Omental fat pad (tissue), 3 donors: ENCODE measurements at regions not wholly inside any gene's neighbourhood (a gene's known extent, or its start where the extent isn't known, plus 50 kb on each side); places are given as distances from the start of the nearest gene placed in this dataset.
"Not testable (repeated sequence)": the region's sequence is repeated elsewhere in the genome, so short reads cannot be mapped to it uniquely, and the experiment has no call there.

ENCODE experiments used
- ATAC-seq: fragments of 150-250 bp; one replicate; pipeline ENCODE4 v1.9.1; 2016; ENCODE audit warnings: mild to moderate bottlenecking, moderate library complexity; ENCODE audit not compliant: low FRiP score
- DNase-seq: peaks from one replicate; pipeline ENCODE4 v3.0.0-alpha.2; 2019; ENCODE audit warnings: low spot score
- CTCF ChIP-seq, 3 donors: fragments of 450-650 bp; IDR thresholded peaks; one replicate each; pipeline ENCODE4 v1.5.1; 2016 to 2017; ENCODE audit warnings: antibody characterized with exemption in 3 of 3, mild to moderate bottlenecking in 3 of 3, moderate library complexity in 2 of 3

- no peak for DNase-seq
- ATAC-seq, result no peak
- TF ChIP-seq CTCF (IDR thresholded peaks at IDR 0.05), result no peak
These were observed 1071.6 kb downstream of the PLOD2 start for GRCh38 chr3:145089337-145089736.

GRCh38 chr3:145094355-145094941, 1066.5 kb downstream of the PLOD2 start:
- no peak for TF ChIP-seq CTCF (IDR thresholded peaks at IDR 0.05)
- DNase-seq, result no peak
- no peak for ATAC-seq

- not testable (repeated sequence) for DNase-seq, ATAC-seq
These were observed 1049.8 kb downstream of the PLOD2 start for GRCh38 chr3:145111141-145111540.

GRCh38 chr3:145116769-145117168, 1044.2 kb downstream of the PLOD2 start:
- TF ChIP-seq CTCF (IDR thresholded peaks at IDR 0.05), result no peak
- no peak for ATAC-seq
- no peak for DNase-seq

- ATAC-seq (no peak), DNase-seq (no peak)
- no peak for TF ChIP-seq CTCF (IDR thresholded peaks at IDR 0.05)
These were observed 1042.7 kb downstream of the PLOD2 start for GRCh38 chr3:145118303-145118702.

GRCh38 chr3:145124900-145125678, 1035.9 kb downstream of the PLOD2 start:
- no peak for ATAC-seq
- DNase-seq, result no peak
- no peak for TF ChIP-seq CTCF (IDR thresholded peaks at IDR 0.05)

GRCh38 chr3:145133281-145133680, 1027.7 kb downstream of the PLOD2 start:
- no peak for ATAC-seq

More at GRCh38 chr3:145133281-145133680, 1027.7 kb downstream of the PLOD2 start:
- no peak for DNase-seq
- no peak for TF ChIP-seq CTCF (IDR thresholded peaks at IDR 0.05)
